ENCODE measurements at regions not wholly inside any gene's neighbourhood (a gene's known extent, or its start where the extent isn't known, plus 50 kb on each side); places are given as distances from the start of the nearest gene placed in this dataset.
"Not testable (repeated sequence)": the region's sequence is repeated elsewhere in the genome, so short reads cannot be mapped to it uniquely, and the experiment has no call there.

DNA sequence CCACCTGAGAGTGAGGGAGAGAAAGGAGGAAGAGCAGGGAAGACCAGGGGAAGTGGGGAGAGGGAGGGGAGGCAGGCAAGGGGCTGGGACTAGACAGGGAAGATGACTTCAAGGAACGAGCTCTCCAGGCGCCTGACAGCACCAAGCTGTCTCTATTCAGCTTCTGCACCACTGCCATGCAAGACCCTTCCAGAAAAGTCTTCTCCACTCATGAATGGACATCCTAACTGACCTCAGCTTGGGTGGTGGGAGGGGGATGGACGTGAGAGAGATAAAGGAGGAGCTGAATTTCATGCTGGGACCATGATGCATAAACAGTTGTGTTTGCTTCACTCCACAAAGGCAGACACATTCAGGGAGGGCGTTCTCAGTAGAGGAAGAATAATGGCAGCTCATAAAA is 206.4 kb upstream of the ARL4C start:
- no peak overlapping the region for H3K4me3 Mint-ChIP-seq (ENCODE audit: unreplicated experiment)
- no peak overlapping the region for H3K27ac Mint-ChIP-seq (ENCODE audit: unreplicated experiment)
- no peaks in the 10 kb centered on the region for H3K4me1 Mint-ChIP-seq (ENCODE audit: unreplicated experiment)

GRCh38 chr2:234702731-234703225 is 205.9 kb upstream of the ARL4C start:
- TF ChIP-seq, protein P1, sequence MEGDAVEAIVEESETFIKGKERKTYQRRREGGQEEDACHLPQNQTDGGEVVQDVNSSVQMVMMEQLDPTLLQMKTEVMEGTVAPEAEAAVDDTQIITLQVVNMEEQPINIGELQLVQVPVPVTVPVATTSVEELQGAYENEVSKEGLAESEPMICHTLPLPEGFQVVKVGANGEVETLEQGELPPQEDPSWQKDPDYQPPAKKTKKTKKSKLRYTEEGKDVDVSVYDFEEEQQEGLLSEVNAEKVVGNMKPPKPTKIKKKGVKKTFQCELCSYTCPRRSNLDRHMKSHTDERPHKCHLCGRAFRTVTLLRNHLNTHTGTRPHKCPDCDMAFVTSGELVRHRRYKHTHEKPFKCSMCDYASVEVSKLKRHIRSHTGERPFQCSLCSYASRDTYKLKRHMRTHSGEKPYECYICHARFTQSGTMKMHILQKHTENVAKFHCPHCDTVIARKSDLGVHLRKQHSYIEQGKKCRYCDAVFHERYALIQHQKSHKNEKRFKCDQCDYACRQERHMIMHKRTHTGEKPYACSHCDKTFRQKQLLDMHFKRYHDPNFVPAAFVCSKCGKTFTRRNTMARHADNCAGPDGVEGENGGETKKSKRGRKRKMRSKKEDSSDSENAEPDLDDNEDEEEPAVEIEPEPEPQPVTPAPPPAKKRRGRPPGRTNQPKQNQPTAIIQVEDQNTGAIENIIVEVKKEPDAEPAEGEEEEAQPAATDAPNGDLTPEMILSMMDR (IDR thresholded peaks at IDR 0.05; ENCODE audit: unreplicated experiment): no peak
- Mint-ChIP-seq H3K27ac (ENCODE audit: unreplicated experiment) (no peak overlapping the region), H3K4me3 (ENCODE audit: unreplicated experiment) (no peak overlapping the region), H3K36me3 (ENCODE audit: low read depth, unreplicated experiment) (peaks cover 3% of the 10 kb centered on the region), H3K27me3 (ENCODE audit: unreplicated experiment) (peaks cover 3% of the 10 kb centered on the region), H3K9me3 (ENCODE audit: unreplicated experiment) (peaks cover 2% of the 10 kb centered on the region), H3K4me1 (ENCODE audit: unreplicated experiment) (no peaks in the 10 kb centered on the region)
- DNase-seq (ENCODE audit: low spot score): no peak

More for the DNA sequence above, 206.4 kb upstream of the ARL4C start:
- no peaks in the 10 kb centered on the region for H3K9me3 Mint-ChIP-seq (ENCODE audit: unreplicated experiment)
- no peak for DNase-seq (ENCODE audit: low spot score)
- no peaks in the 10 kb centered on the region for H3K36me3 Mint-ChIP-seq (ENCODE audit: low read depth, unreplicated experiment)
- H3K27me3 Mint-ChIP-seq (ENCODE audit: unreplicated experiment): peaks cover 3% of the 10 kb centered on the region
- TF ChIP-seq, protein P1 (IDR thresholded peaks at IDR 0.05; ENCODE audit: unreplicated experiment): no peak

DNA sequence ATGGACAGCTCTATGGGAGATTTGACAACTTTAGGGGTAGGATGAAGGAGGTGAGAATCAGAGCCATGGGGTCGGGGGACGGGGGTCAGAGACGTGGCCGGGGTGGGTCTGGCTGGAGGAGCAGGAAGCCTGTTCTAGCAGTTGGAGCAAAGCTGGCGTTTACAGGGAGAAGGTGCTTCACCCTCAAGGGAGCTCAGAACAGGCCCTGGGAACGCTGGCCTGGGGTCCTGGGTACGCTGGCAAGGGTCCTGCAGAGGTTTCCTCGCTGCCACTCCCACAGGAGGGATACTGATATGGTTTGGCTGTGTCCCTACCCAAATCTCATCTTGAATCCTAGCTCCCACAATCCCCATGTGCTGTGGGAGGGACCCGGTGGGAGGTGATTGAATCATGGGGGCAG is 205.0 kb upstream of the ARL4C start:
- H3K27me3 Mint-ChIP-seq (ENCODE audit: unreplicated experiment): peaks cover 3% of the 10 kb centered on the region
- no peak overlapping the region for H3K27ac Mint-ChIP-seq (ENCODE audit: unreplicated experiment)
- DNase-seq (ENCODE audit: low spot score): no peak
- peaks cover 5% of the 10 kb centered on the region for H3K9me3 Mint-ChIP-seq (ENCODE audit: unreplicated experiment)
- H3K4me1 Mint-ChIP-seq (ENCODE audit: unreplicated experiment): no peaks in the 10 kb centered on the region
- TF ChIP-seq, protein P1 (IDR thresholded peaks at IDR 0.05; ENCODE audit: unreplicated experiment): no peak
- H3K4me3 Mint-ChIP-seq (ENCODE audit: unreplicated experiment): no peak overlapping the region
- peaks cover 6% of the 10 kb centered on the region for H3K36me3 Mint-ChIP-seq (ENCODE audit: low read depth, unreplicated experiment)

DNA sequence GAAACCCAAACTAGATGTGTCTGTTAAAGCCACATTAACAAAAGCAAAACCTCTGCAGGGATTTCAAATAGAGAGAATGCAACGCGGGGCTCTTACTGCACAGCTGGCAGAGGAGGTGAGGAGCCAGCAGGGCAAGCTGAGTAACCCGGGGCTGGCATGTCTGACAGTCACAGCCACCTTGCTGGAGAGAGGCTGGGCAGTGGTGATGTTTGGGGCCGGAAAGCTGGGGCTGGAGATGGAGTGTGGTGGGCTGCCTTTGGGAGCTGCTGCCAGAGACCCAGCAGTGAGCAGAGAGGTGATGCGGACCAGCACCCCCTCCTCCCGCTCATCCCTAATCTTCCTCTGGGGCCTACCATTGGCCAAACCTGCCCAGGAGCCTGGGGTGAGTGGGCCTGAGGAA is 204.5 kb upstream of the ARL4C start:
- Mint-ChIP-seq H3K36me3 (ENCODE audit: low read depth, unreplicated experiment) (peaks cover 9% of the 10 kb centered on the region), H3K27ac (ENCODE audit: unreplicated experiment) (no peak overlapping the region), H3K4me3 (ENCODE audit: unreplicated experiment) (no peak overlapping the region), H3K4me1 (ENCODE audit: unreplicated experiment) (no peaks in the 10 kb centered on the region), H3K9me3 (ENCODE audit: unreplicated experiment) (peaks cover 9% of the 10 kb centered on the region), H3K27me3 (ENCODE audit: unreplicated experiment) (peaks cover 4% of the 10 kb centered on the region)
- DNase-seq (ENCODE audit: low spot score): no peak
- TF ChIP-seq, protein P1 (IDR thresholded peaks at IDR 0.05; ENCODE audit: unreplicated experiment): no peak

DNA sequence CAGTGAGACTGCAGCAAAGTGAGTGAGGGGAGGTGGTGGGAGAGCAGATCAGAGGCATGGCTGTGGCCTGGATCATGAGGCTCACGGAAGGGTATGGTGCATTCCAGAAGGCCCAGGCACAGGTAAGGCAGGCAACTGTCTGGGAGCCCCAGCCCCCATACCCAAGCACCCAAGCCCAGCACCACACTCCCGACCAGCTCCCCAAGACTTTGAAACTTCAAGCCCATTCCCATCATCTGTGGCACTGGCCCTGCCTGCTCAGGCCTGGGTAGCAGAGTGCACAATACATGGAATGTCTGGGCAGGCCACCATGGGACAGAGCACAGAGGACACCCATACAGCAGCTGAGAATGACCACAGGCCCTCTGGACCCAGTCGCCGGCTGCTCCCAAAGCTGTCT is 202.6 kb upstream of the ARL4C start:
- H3K4me1 Mint-ChIP-seq (ENCODE audit: unreplicated experiment): no peaks in the 10 kb centered on the region
- peaks cover 18% of the 10 kb centered on the region for H3K36me3 Mint-ChIP-seq (ENCODE audit: low read depth, unreplicated experiment)
- H3K4me3 Mint-ChIP-seq (ENCODE audit: unreplicated experiment): no peak overlapping the region
- H3K27ac Mint-ChIP-seq (ENCODE audit: unreplicated experiment): no peak overlapping the region
- peaks cover 14% of the 10 kb centered on the region for H3K9me3 Mint-ChIP-seq (ENCODE audit: unreplicated experiment)
- DNase-seq (ENCODE audit: low spot score): no peak
- TF ChIP-seq, protein P1 (IDR thresholded peaks at IDR 0.05; ENCODE audit: unreplicated experiment): no peak
- peaks cover 4% of the 10 kb centered on the region for H3K27me3 Mint-ChIP-seq (ENCODE audit: unreplicated experiment)

GRCh38 chr2:234697300-234697876 is 200.5 kb upstream of the ARL4C start:
- not testable (repeated sequence) for H3K4me3 Mint-ChIP-seq (ENCODE audit: unreplicated experiment); H3K27ac Mint-ChIP-seq (ENCODE audit: unreplicated experiment); DNase-seq (ENCODE audit: low spot score); H3K27me3 Mint-ChIP-seq (ENCODE audit: unreplicated experiment); H3K4me1 Mint-ChIP-seq (ENCODE audit: unreplicated experiment)
- H3K9me3 Mint-ChIP-seq (ENCODE audit: unreplicated experiment): peaks cover 14% of the 10 kb centered on the region
- H3K36me3 Mint-ChIP-seq (ENCODE audit: low read depth, unreplicated experiment): peaks cover 22% of the 10 kb centered on the region
